NCI-H2196 treated with DMSO at 0.1 percent for 48 hours (cell line): ENCODE measurements at regions not wholly inside any gene's neighbourhood (a gene's known extent, or its start where the extent isn't known, plus 50 kb on each side); places are given as distances from the start of the nearest gene placed in this dataset.
"Not testable (repeated sequence)": the region's sequence is repeated elsewhere in the genome, so short reads cannot be mapped to it uniquely, and the experiment has no call there.

Source experiments
- DNase-seq: peaks from one replicate; lab custom pipeline; 2025; ENCODE audit not compliant: unreplicated experiment; lab: John Stamatoyannopoulos, UW

DNA sequence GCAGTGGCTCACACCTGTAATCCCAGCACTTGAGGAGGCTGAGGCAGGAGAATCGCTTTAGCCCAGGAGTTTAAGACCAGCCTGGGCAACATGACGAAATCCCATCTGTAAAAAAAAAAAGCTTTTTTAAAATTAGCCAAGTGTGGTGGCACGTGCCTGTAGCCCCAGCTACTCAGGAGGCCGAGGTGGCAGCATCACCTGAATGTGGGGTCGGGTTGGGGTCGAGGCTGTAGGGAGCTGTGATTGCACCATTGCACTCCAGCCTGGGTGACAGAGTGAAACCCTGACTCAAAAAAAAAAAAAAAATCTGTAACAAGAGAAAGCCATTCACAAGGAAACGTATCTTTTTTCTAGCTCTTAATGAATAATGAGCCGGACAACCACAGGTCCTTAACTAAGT, 74.7 kb upstream of the DLG1 start:
- no peak for DNase-seq

- peak; percentile 33 for DNase-seq
These were observed 73.7 kb upstream of the DLG1 start for GRCh38 chr3:197372047-197372661.

DNA sequence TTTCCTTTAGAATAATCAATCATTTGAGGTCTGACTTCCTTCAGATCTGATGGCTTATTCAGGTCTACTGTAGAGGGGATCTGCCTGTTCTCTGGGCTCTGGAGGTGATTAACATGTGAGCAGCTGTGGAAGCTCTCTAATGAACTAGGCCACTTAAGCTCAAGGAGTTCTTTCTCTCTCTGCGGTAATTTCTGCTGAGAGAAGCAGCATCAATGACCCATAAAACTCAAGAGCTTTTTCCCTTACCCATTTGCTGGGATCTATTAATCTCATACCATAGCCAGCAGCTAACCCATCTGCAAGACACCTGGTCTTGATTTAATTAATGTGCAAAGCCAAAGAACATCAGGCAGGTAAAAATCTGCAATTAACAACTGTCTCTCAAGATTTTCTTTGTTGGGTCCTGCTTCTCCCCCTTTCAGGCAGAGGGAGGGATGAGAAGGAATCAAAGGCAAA, 73.2 kb upstream of the DLG1 start:
- peak; percentile 65 for DNase-seq

DNA sequence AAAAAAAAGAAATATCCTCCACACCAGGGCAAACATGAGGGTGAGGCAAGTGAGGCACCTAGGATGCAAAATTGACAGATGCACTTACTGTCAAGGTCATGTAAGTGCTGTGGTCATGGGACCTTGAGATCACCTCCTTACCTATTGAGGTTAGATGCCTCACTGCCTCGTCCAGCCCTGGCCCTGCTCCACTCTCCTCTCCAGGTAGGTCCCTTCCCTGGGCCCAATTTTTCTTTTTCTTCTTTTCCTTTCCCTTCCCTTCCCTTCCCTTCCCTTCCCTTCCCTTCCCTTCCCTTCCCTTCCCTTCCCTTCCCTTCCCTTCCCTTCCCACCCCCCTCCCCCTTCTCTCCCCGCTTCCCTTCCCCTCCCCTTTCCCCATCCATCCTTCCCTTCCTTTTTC, 71.1 kb upstream of the DLG1 start:
- DNase-seq, result no peak

- no peak for DNase-seq
These were observed 70.4 kb upstream of the DLG1 start for GRCh38 chr3:197368821-197369220.

DNA sequence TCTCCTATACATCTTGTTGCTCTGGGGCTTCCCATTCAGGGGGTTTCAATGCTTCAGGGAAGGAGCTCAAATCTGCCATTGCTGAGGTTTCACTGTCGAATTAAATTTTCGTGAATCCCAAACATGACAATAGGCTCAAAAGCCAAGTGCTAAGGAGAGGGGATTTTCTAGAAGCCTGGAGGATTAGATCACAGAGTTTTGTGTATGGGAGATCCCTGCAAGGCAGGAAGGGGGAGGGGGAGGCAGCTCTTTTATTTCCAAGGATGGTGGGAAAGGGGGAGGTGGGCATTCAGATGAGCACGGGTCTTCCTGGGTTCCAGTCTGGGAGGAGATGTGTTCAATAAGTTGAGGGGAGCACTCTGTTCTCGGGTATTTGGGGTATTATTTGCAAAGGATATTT, 69.9 kb upstream of the DLG1 start:
- DNase-seq, result no peak

DNA sequence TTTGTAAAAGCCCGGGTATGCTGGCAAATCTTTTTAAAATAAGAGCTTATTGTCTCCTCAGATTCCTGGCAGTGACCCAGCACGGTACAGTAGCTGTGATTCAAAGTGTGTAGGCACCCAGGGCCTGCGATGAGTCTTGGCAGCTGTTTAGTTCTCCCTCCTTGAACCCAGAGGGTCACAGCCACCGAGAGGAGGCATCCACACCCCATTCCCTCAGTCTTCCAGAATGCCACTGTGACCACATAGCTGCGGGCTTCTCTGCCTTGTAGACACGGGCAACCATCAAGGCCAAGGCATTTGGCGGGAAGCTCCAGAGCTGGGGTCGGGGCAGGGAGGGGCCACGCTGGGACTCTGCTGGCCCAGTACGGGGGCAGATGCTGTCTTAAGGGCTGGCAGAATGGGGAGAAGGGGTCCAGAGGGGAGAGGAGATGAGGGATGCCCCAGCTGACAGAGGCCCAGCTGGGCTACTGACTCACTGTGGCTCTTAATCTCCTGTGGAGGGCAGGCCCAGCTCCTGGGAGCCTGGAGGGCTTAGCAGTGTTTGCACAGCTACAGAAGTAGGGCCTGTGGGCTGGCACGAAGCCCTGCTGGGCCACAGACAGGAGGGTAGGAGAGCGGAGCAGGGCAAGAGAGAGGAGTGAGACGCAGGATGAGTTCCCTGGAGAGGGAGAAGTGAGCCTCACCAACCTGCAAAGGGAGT, 68.8 kb upstream of the DLG1 start:
- peak; percentile 91 for DNase-seq

DNA sequence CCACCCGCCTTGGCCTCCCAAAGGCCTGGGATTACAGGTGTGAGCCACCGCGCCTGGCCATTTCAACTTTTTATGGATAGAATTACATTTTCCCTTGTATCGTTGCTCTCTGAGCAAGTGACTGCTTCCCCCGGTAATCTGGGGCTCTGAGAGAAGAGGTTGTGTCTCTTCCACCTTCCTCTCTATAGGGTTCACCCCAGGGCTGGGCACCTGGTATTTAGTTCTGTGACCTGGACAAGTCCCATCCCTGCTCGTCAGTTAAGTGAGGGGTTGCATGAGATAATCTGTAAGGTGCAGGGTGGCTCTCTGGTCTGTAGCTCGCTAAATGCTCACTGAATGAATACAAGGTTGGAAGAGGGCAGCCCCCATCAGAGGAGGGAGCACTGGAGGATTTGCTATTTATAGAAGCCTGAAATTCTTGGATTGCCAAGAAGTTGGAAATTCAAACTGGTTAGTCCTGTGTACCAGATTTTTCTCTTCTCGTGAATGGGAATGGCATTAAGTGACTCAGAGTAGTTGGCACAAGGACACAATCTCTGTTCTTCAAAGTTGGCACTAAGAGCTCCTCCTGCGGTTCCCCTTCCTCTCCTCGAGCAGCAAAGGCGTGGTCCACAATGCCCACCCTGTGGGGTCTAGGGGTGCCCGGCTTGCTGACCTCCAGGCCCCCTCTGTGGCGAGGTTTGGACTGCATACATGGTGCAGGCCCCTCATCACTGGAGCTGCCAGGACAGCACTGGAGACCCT, 68.1 kb upstream of the DLG1 start:
- DNase-seq, result no peak

- DNase-seq, result no peak
These were observed 67.2 kb upstream of the DLG1 start for GRCh38 chr3:197365586-197365985.

DNA sequence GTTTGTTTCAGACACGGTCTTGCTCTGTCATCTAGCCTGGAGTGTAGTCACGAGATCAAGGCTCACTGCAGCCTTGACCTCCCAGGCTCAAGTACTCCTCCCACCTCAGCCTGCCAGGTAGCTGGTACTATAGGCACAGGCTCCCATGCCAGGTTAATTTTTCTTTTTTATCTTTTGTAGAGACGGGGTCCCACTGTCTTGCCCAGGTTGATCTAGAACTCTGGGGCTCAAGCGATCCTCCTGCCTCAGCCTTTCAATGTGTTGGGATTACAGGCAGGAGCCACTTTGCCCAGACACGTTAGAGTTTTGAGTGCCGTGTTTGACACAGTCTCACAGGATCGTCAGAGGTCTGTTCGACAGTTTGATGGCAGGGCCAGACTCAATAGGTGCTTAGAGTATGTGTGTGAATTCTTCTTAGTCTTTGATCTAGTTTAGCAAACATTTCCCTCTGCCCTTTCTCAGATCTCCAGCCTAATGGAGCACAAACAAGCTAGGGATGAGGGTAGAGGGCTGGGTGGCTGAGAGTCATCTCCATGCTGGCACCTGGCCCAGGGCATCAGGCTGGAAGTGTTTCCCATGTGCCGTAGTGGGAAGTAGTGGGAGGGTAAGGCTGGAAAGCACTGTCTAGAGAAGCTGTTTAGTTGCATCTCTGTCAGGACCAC, 66.1 kb upstream of the DLG1 start:
- DNase-seq, result no peak

DNA sequence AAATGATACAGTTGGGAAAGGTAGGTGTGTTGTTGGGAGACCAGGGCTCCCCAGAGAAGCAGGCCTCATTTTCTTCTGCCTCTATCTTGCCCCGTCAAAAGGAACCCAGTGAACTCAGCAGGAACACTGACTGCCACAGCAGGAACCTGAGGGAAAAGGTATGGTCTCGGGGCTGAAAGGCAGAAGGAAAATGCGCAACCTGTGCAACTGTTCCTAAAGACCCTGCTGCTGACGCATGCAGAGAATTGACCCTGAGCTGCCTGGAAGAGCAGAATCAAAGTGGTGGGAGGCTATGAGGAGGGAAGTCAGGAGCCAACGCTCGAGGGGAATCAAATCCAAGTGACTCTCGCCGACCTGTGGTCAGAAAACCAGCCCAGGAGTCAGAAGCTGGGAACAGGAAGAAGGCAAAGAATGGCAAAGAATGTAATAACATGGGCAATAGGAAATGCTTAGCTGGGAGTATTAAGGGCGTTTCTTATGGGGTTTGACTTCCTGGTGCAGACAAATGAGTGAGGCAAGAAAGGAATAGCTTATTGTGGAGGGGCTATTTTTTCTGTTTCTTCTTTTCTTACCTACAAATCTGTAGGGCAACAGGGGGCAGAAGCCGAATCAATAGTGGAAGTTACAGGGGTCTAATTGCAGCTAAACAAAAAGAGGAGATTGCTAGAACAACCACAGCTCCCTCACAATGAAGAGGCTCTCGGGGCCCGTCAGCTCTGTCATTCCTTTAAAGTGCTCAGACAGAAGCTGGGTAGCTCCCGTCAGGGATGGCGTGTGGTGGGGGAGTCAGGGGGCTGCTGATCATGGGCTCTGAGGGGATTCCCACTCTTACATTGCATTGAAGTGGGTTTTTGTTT, 65.4 kb upstream of the DLG1 start:
- no peak for DNase-seq

- DNase-seq, result no peak
These were observed 63.7 kb upstream of the DLG1 start for GRCh38 chr3:197362081-197362480.

DNA sequence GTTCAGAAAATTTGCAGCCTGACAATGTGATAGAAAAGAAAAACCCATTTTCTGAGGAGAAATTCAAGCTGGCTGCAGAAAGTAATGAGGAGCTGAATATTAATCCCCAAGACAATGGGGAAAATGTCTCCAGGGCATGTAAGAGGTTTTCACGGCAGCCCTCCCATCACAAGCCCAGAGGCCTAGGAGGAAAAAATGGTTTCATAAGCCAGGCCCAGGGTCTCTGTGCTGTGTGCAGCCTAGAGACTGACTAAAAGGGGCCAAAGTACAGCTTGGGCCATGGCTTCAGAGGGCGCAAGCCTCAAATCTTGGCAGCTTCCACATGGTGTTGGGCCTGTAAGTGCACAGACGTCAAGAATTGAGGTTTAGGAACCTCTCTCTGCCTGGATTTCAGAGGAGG, 61.7 kb upstream of the DLG1 start:
- DNase-seq, result not testable (repeated sequence)

DNA sequence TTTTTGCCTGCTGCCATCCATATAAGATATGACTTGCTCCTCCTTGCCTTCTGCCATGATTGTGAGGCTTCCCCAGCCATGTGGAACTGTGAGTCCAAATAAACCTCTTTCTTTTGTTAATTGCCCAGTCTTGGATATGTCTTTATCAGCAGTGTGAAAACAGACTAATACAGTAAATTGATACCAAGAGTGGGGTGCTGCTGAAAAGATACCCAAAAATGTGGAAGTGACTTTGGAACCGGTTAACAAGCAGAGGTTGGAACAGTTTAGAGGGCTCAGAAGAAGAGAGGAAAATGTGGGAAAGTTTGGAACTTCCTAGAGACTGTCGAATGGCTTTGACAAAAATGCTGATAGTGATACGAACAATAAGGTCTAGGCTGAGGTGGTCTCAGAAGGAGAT, 61.1 kb upstream of the DLG1 start:
- DNase-seq, result not testable (repeated sequence)

DNA sequence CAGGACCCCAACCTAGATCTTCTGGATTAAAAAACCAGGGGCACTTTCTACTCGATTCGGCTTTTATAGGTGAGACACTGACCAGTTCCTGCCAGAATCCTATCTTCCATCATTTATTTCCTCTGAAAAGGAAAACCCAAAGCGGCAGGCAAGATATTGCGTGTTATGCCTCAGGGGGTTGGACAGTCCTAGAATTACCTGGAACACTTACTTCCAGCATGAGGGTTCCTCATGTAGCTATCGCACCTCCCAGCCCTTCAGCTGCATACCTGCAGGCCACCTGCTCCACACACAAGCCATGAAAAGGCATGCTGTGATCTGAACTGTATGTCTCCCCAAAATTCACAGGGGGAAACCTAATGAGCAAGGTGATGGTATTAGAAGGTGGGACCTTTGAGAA, 58.3 kb upstream of the DLG1 start:
- DNase-seq, result no peak

DNA sequence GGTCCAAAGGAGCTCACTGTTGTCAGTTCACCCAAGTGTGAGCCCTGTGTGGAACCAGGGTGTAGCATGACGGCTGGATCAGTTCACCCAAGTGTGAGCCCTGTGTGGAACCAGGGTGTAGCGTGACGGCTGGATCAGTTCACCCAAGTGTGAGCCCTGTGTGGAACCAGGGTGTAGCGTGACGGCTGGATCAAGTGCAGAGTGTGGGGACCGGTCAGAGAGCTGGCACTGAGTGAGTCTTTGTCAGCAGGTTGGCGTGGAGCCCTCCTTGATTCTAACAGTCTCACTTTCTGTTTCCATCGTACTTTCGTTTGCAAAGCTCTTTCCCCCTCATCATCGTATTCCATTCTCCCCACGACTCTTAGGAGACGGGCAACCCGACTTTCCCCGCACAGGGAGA, 57.9 kb upstream of the DLG1 start:
- no peak for DNase-seq

DNA sequence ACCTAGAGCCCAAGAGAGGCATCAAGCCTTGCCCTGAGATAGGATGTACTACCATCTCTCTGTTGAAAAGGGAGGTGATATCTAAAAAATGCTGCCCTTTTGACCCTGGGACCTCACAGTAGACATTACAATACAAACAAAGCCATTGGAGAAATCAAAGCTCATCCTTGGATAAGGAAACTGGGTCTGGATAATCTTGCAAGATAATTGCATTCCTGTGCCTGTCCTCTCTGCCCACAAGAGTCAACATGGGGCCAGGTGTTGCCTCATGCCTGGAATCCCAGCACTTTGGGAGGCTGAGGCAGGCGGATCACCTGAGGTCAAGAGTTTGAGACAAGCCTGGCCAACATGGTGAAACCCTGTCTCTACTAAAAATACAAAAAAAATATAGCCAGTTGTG, 57.3 kb upstream of the DLG1 start:
- no peak for DNase-seq

- no peak for DNase-seq
These were observed 56.2 kb upstream of the DLG1 start for GRCh38 chr3:197354568-197355001.

DNA sequence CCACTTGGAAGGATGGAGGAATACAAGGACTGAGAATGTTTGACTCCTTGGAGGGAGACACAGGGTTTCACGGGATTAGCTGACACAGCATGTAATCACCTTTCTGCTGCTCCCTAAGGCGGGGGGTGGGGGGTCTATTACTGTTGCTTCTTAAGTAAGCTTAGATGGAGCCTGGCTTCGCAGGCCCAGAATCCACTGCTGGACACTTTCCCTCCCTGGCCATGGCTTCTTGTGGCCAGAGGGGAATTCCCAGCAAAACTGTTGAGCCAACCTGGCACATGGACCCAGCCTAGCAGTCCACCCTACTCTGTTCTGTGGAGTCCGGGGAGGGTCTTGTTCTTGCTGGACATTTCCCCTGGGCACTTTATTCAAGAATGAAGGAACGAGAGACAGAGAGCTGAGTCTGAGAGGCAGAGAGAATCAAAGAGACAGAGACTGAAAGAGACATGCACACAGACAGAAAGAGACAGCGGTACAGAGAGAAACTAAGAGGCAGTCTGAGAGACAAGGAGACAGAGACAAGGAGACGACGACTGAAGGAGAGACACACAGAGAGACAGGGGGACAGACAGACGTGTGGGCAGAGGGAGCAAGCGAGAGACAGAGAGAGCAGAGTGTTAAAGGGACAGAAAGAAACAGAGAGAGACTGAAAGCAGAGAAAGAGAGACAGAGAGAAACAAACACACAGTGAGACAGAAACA, 55.6 kb upstream of the DLG1 start:
- DNase-seq, result no peak
